ENCODE measurements at regions not wholly inside any gene's neighbourhood (a gene's known extent, or its start where the extent isn't known, plus 50 kb on each side); places are given as distances from the start of the nearest gene placed in this dataset.

- Histone ChIP-seq H3F3A (ENCODE audit: insufficient read depth, low read length, poor library complexity, severe bottlenecking) (no peaks in the 10 kb centered on the region), H3K9ac (ENCODE audit: low read length) (no peak overlapping the region), H3K36me3 (ENCODE audit: insufficient read depth, low read length) (no peaks in the 10 kb centered on the region), H3K9me2 (ENCODE audit: insufficient read depth, low read length) (no peaks in the 10 kb centered on the region), H3K79me2 (replicated peaks; ENCODE audit: insufficient read depth, low read length) (no peaks in the 10 kb centered on the region), H3K27me3 (ENCODE audit: insufficient read depth, low read depth, low read length) (no peaks in the 10 kb centered on the region), H3K4me3 (ENCODE audit: low read length) (no peak overlapping the region), H4K20me1 (ENCODE audit: insufficient read depth) (no peaks in the 10 kb centered on the region), H3K27ac (ENCODE audit: low read length) (no peak overlapping the region), H3K9me3 (ENCODE audit: low read length) (no peaks in the 10 kb centered on the region), H3K4me2 (ENCODE audit: low read length) (no peak overlapping the region), H2AFZ (ENCODE audit: low read depth, low read length) (no peak overlapping the region)
- TF ChIP-seq REST (IDR thresholded peaks at IDR 0.05; ENCODE audit: borderline replicate concordance) (no peak), EZH2 (IDR thresholded peaks at IDR 0.05; ENCODE audit: borderline replicate concordance, insufficient read depth, low read length, poor library complexity, severe bottlenecking) (no peak), TAF1 (IDR thresholded peaks at IDR 0.05; ENCODE audit: low read depth) (no peak), POLR2AphosphoS5 (IDR thresholded peaks at IDR 0.05) (no peak), EP300 (conservative IDR thresholded peaks at IDR 0.05; ENCODE audit: poor library complexity, severe bottlenecking) (no peak), SMC3 (conservative IDR thresholded peaks at IDR 0.05; ENCODE audit: poor library complexity) (no peak), RAD21 (conservative IDR thresholded peaks at IDR 0.05) (no peak)
Observed at GRCh38 chr3:6577584-6577983, 283.3 kb upstream of the GRM7 start.

GRCh38 chr3:6578526-6578925, 282.4 kb upstream of the GRM7 start:
- no peak overlapping the region for H3K4me3 ChIP-seq (ENCODE audit: low read length)
- H3K9me3 ChIP-seq (ENCODE audit: low read length): no peaks in the 10 kb centered on the region
- H3K9ac ChIP-seq (ENCODE audit: low read length): no peak overlapping the region
- H3K27ac ChIP-seq (ENCODE audit: low read length): no peak overlapping the region
- no peak overlapping the region for H3K4me2 ChIP-seq (ENCODE audit: low read length)
- H3K9me2 ChIP-seq (ENCODE audit: insufficient read depth, low read length): no peaks in the 10 kb centered on the region
- no peaks in the 10 kb centered on the region for H3K79me2 ChIP-seq (replicated peaks; ENCODE audit: insufficient read depth, low read length)
- no peaks in the 10 kb centered on the region for H3K36me3 ChIP-seq (ENCODE audit: insufficient read depth, low read length)
- H3F3A ChIP-seq (ENCODE audit: insufficient read depth, low read length, poor library complexity, severe bottlenecking): no peaks in the 10 kb centered on the region
- TF ChIP-seq POLR2AphosphoS5 (IDR thresholded peaks at IDR 0.05) (no peak), EZH2 (IDR thresholded peaks at IDR 0.05; ENCODE audit: borderline replicate concordance, insufficient read depth, low read length, poor library complexity, severe bottlenecking) (no peak), TAF1 (IDR thresholded peaks at IDR 0.05; ENCODE audit: low read depth) (no peak), MXI1 (conservative IDR thresholded peaks at IDR 0.05; ENCODE audit: poor library complexity, severe bottlenecking) (no peak), REST (IDR thresholded peaks at IDR 0.05; ENCODE audit: borderline replicate concordance) (no peak)
- H2AFZ ChIP-seq (ENCODE audit: low read depth, low read length): no peak overlapping the region
- H3K27me3 ChIP-seq (ENCODE audit: insufficient read depth, low read depth, low read length): no peaks in the 10 kb centered on the region
- H4K20me1 ChIP-seq (ENCODE audit: insufficient read depth): no peaks in the 10 kb centered on the region
